Endothelial cell of umbilical vein (primary cell): ENCODE measurements at regions not wholly inside any gene's neighbourhood (a gene's known extent, or its start where the extent isn't known, plus 50 kb on each side); places are given as distances from the start of the nearest gene placed in this dataset.

Source experiments
- BruUV-seq: library from RNA; stranded (reverse); fragments of 400-500 nt; replicated peaks from 2 replicates; lab custom pipeline; 2021; lab: Mats Ljungman, UMichigan
- CTCF ChIA-PET: fragments of 300-600, 350-600 bp; sonication (Branson Sonifier 250); formaldehyde crosslinking; loops from one replicate; lab custom pipeline; 2021; ENCODE audit warnings: antibody characterized with exemption, inconsistent platforms; lab: Charles Lee
- POLR2A ChIA-PET: fragments of 300-600, 350-600 bp; sonication (Branson Sonifier 250); formaldehyde crosslinking; loops from one replicate; lab custom pipeline; 2021; ENCODE audit warnings: antibody characterized with exemption, inconsistent platforms; lab: Charles Lee
- DNase-seq: peaks from one replicate; pipeline ENCODE4 v3.0.0-alpha.2; 2011; ENCODE audit warnings: low read depth, low spot score
- FAIRE-seq: peaks from 2 replicates; lab custom pipeline; 2011; peaks lifted over from hg19 to GRCh38; lab: Jason Lieb, UNC
- H2AFZ ChIP-seq: 2 replicates; pipeline ENCODE4 v1.6.0; 2012; ENCODE audit warnings: low read depth, low read length, control low read depth, inconsistent platforms
- H3K27ac ChIP-seq: 2 replicates; pipeline ENCODE4 v1.5.1; 2011; ENCODE audit warnings: low read depth, mild to moderate bottlenecking, control low read depth, low read length, moderate library complexity; ENCODE audit not compliant: insufficient read depth
- H3K27me3 ChIP-seq, 2 experiments: 2 replicates each; pipeline versions ENCODE4 v1.6.0 to v1.6.1; 2011; ENCODE audit warnings: low read length in 2 of 2, mixed read lengths in 1 of 2; ENCODE audit not compliant: control insufficient read depth in 2 of 2, insufficient read depth in 2 of 2
- H3K36me3 ChIP-seq, 2 experiments: 2 replicates in 1 of 2; 3 replicates in 1 of 2; pipeline ENCODE4 v1.5.1; 2011; ENCODE audit warnings: low read length in 2 of 2, mild to moderate bottlenecking in 1 of 2, moderate library complexity in 1 of 2; ENCODE audit not compliant: control insufficient read depth in 2 of 2, insufficient read depth in 2 of 2; ENCODE audit errors: extremely low read depth in 1 of 2
- H3K4me1 ChIP-seq: 3 replicates; pipeline ENCODE4 v1.5.1; 2011; ENCODE audit warnings: mild to moderate bottlenecking, low read length; ENCODE audit not compliant: control insufficient read depth, insufficient read depth; ENCODE audit errors: extremely low read depth
- H3K4me2 ChIP-seq: 2 replicates; pipeline ENCODE4 v1.6.1; 2011; ENCODE audit warnings: low read length, control low read depth, mixed read lengths; ENCODE audit not compliant: insufficient read depth
- H3K4me3 ChIP-seq, 3 experiments: fragments of 200-600 bp in 1 of 3; sonication (generic), shearing (Covaris generic) in 1 of 3; replicated peaks in 1 of 3; 2 replicates each; pipeline ENCODE4 v1.5.1; 2011 to 2016; ENCODE audit warnings: control low read depth in 3 of 3, low read length in 3 of 3, mild to moderate bottlenecking in 2 of 3, inconsistent platforms in 1 of 3, low read depth in 1 of 3, moderate library complexity in 1 of 3; ENCODE audit not compliant: insufficient read depth in 1 of 3
- H3K79me2 ChIP-seq: 2 replicates; pipeline ENCODE4 v1.6.0; 2012; ENCODE audit warnings: low read length, inconsistent platforms; ENCODE audit not compliant: control insufficient read depth, insufficient read depth
- H3K9ac ChIP-seq: replicated peaks from 2 replicates; pipeline ENCODE3; 2011; ENCODE audit warnings: low read length, control low read depth; ENCODE audit not compliant: insufficient read depth; ENCODE audit errors: extremely low read depth
- H3K9me1 ChIP-seq: replicated peaks from 3 replicates; pipeline ENCODE4 v1.6.0; 2011; ENCODE audit warnings: mild to moderate bottlenecking, low read length; ENCODE audit not compliant: control insufficient read depth, insufficient read depth; ENCODE audit errors: extremely low read depth
- H3K9me3 ChIP-seq: replicated peaks from 2 replicates; pipeline ENCODE4 v1.5.1; 2012; ENCODE audit warnings: low read length, inconsistent platforms; ENCODE audit not compliant: control insufficient read depth, insufficient read depth
- H4K20me1 ChIP-seq: replicated peaks from 2 replicates; pipeline ENCODE3; 2011; ENCODE audit warnings: mild to moderate bottlenecking, low read length; ENCODE audit not compliant: control insufficient read depth, insufficient read depth; ENCODE audit errors: extremely low read depth
- EZH2 ChIP-seq: IDR thresholded peaks from 2 replicates; pipeline ENCODE4 v1.6.1; 2012; ENCODE audit warnings: borderline replicate concordance, low read depth, mild to moderate bottlenecking, moderate library complexity, low read length, inconsistent platforms; ENCODE audit not compliant: severe bottlenecking
- FOS ChIP-seq: IDR thresholded peaks from 2 replicates; pipeline ENCODE4 v1.6.1; 2011; ENCODE audit warnings: mild to moderate bottlenecking, low read length, moderate library complexity, borderline replicate concordance; ENCODE audit not compliant: insufficient read depth
- GATA2 ChIP-seq: IDR thresholded peaks from 2 replicates; pipeline ENCODE4 v1.7.0; 2011; ENCODE audit warnings: low read depth, mild to moderate bottlenecking, moderate library complexity, mixed read lengths, low read length; ENCODE audit not compliant: insufficient read length, insufficient read depth
- JUN ChIP-seq: IDR thresholded peaks from 2 replicates; pipeline ENCODE4 v1.6.1; 2011; ENCODE audit warnings: borderline replicate concordance, low read depth; ENCODE audit not compliant: insufficient read length, insufficient read depth
- MAX ChIP-seq: IDR thresholded peaks from 2 replicates; pipeline ENCODE4 v1.6.1; 2011; ENCODE audit not compliant: insufficient read depth, insufficient read length
- MYC ChIP-seq: IDR thresholded peaks from one replicate; pipeline ENCODE4 v1.6.1; 2011; ENCODE audit warnings: mild to moderate bottlenecking, low read depth, low read length
- POLR2A ChIP-seq: IDR thresholded peaks from 2 replicates; pipeline ENCODE4 v1.6.1; 2012; ENCODE audit warnings: low read depth, mild to moderate bottlenecking, control low read depth, low read length
- POLR2AphosphoS5 ChIP-seq: IDR thresholded peaks from 2 replicates; pipeline ENCODE4 v1.6.1; 2012; ENCODE audit warnings: low read depth, mild to moderate bottlenecking, control low read depth, low read length, moderate library complexity; ENCODE audit not compliant: insufficient read depth
- dilution Hi-C: fragments of 300-500 bp; cut with MboI; formaldehyde crosslinking; loops from one replicate; pipeline ENCODE4 v1.15.0; 2019; ENCODE audit warnings: low sequenced_read_pairs; ENCODE audit not compliant: extremely low pct_ligation_motif_present
- intact Hi-C: fragments of 100-400 bp; cut with micrococcal nuclease; formaldehyde crosslinking; loops from one replicate; pipeline ENCODE4 v1.10.0; 2022
- TF ChIP-seq, protein P1 (sequence below), 2 donors: IDR thresholded peaks; 1 replicate in 1 of 2; 2 replicates in 1 of 2; pipeline ENCODE4 v1.5.1; 2011; ENCODE audit warnings: low read length in 2 of 2, mild to moderate bottlenecking in 2 of 2, moderate library complexity in 2 of 2, control low read depth in 1 of 2, inconsistent platforms in 1 of 2, low read depth in 1 of 2; ENCODE audit not compliant: insufficient read depth in 1 of 2; ENCODE audit errors: extremely low read depth in 1 of 2

DNA sequence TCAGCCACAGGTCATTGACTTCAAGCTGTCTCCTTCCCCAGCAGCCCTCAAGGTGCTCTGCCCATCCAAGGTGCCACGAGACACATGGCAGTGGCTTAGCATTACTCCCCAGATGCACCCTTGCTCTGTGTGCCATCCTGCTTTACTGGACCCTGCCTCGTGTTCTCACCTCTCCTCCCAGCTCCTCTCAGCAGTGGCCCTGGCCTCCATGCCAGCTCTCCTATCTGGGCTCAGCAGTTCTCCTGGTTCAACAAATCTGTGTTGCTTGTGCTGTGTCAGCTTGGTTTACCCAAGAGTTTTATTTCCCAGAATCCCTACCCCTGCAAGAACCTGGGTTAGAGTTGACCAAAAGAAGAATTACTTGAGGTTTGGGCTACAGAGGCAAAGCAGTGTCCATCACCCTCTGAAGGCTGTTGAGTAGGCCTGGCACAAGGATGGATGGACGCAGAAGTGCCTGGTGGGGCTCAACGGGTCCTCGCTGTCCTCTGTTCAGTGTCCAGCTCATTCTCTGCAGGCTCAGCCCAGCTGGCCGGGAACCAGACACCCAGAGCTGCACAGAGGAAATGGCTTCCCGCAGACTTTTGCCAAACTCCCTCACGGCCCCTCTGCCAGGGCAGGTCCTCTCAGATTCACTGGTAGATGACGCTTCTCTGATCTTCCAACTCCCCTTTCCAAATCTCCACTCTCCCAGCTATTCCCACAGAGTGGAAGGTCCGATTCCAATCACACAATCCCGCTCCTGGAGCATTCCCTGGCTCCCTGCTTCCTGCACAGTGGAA lies 82.6 kb downstream of the FOXA2 start:
- Histone ChIP-seq H3K36me3 (no peaks in the 10 kb centered on the region), H3K4me2 (no peak overlapping the region), H3K27ac (no peak overlapping the region), H3K9me1 (no peaks in the 10 kb centered on the region), H3K9ac (no peak overlapping the region), H3K4me1 (no peaks in the 10 kb centered on the region), H3K4me3 (no peak overlapping the region), H3K9me3 (no peaks in the 10 kb centered on the region), H2AFZ (no peak overlapping the region), H4K20me1 (no peaks in the 10 kb centered on the region), H3K79me2 (no peaks in the 10 kb centered on the region), H3K27me3 (no peaks in the 10 kb centered on the region)
- dilution Hi-C loops = no loop called here
- FAIRE-seq (no peak), DNase-seq (no peak)
- TF ChIP-seq EZH2 (no peak), GATA2 (no peak), FOS (no peak), JUN (no peak), MAX (no peak), POLR2AphosphoS5 (no peak), POLR2A (no peak), MYC (no peak)
- TF ChIP-seq, protein P1, sequence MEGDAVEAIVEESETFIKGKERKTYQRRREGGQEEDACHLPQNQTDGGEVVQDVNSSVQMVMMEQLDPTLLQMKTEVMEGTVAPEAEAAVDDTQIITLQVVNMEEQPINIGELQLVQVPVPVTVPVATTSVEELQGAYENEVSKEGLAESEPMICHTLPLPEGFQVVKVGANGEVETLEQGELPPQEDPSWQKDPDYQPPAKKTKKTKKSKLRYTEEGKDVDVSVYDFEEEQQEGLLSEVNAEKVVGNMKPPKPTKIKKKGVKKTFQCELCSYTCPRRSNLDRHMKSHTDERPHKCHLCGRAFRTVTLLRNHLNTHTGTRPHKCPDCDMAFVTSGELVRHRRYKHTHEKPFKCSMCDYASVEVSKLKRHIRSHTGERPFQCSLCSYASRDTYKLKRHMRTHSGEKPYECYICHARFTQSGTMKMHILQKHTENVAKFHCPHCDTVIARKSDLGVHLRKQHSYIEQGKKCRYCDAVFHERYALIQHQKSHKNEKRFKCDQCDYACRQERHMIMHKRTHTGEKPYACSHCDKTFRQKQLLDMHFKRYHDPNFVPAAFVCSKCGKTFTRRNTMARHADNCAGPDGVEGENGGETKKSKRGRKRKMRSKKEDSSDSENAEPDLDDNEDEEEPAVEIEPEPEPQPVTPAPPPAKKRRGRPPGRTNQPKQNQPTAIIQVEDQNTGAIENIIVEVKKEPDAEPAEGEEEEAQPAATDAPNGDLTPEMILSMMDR (IDR thresholded peaks at IDR 0.05; ENCODE audit: extremely low read depth in 1 of 2, insufficient read depth in 1 of 2, low read depth in 1 of 2, low read length in 2 of 2) = no peak
- no TSS peak for BruUV-seq
- POLR2A ChIA-PET = no interaction called here
- intact Hi-C loops = no loop called here
- CTCF ChIA-PET = no interaction called here
